HEK293 (cell line): ENCODE measurements at regions not wholly inside any gene's neighbourhood (a gene's known extent, or its start where the extent isn't known, plus 50 kb on each side); places are given as distances from the start of the nearest gene placed in this dataset.

Experiments used
- CTCF ChIA-PET: fragments of 350-600 bp; formaldehyde crosslinking; extraction: SDS; loops from one replicate; lab custom pipeline; 2021; ENCODE audit warnings: antibody characterized with exemption; lab: Yijun Ruan, JAX
- POLR2A ChIA-PET: fragments of 300-600 bp; formaldehyde crosslinking; extraction: SDS; loops from one replicate; lab custom pipeline; 2020; ENCODE audit warnings: antibody characterized with exemption, inconsistent platforms; lab: Yijun Ruan, JAX
- H3K27ac ChIP-seq: fragments of 200-500 bp; sonication (Bioruptor generic); 2 replicates; pipeline ENCODE4 v1.5.1; 2014; ENCODE audit warnings: low read depth, low read length, control low read depth, inconsistent platforms; ENCODE audit errors: extremely low read depth
- H3K36me3 ChIP-seq, 2 experiments: fragments of 200-500 bp in 1 of 2; sonication (Bioruptor generic) in 1 of 2; 1 replicate in 1 of 2; 2 replicates in 1 of 2; pipeline ENCODE4 v1.5.1; 2014 to 2017; ENCODE audit warnings: inconsistent platforms in 2 of 2, low read length in 2 of 2; ENCODE audit not compliant: control insufficient read depth in 2 of 2, insufficient read depth in 1 of 2
- H3K4me1 ChIP-seq: fragments of 200-500 bp; sonication (Bioruptor generic); 2 replicates; pipeline ENCODE4 v1.5.1; 2014; ENCODE audit warnings: mild to moderate bottlenecking, low read length, inconsistent platforms; ENCODE audit not compliant: control insufficient read depth, insufficient read depth
- H3K4me3 ChIP-seq: 2 replicates; pipeline ENCODE4 v1.5.1; 2011; ENCODE audit warnings: low read depth, mild to moderate bottlenecking, control low read depth, low read length, moderate library complexity
- H3K9me3 ChIP-seq: fragments of 200-500 bp; sonication (Bioruptor generic); 2 replicates; pipeline ENCODE4 v1.5.1; 2014; ENCODE audit warnings: low read depth, low read length, inconsistent platforms; ENCODE audit not compliant: control insufficient read depth, insufficient read depth
- BCL11A ChIP-seq: fragments of 450-650 bp; formaldehyde crosslinking; IDR thresholded peaks from 2 replicates; pipeline ENCODE4 v1.5.1; 2016; ENCODE audit warnings: low read depth, missing biosample characterization, missing genetic modification characterization
- KLF16 ChIP-seq: fragments of 450-650 bp; formaldehyde crosslinking; IDR thresholded peaks from 2 replicates; pipeline ENCODE4 v1.5.1; 2017; ENCODE audit warnings: missing biosample characterization, missing genetic modification characterization
- SCRT1 ChIP-seq: fragments of 450-650 bp; formaldehyde crosslinking; IDR thresholded peaks from 2 replicates; pipeline ENCODE4 v1.5.1; 2016; ENCODE audit warnings: missing biosample characterization, missing genetic modification characterization, borderline replicate concordance
- SP2 ChIP-seq: fragments of 450-650 bp; formaldehyde crosslinking; IDR thresholded peaks from 2 replicates; pipeline ENCODE4 v1.5.1; 2016; ENCODE audit warnings: missing biosample characterization, missing genetic modification characterization
- SP7 ChIP-seq: fragments of 450-650 bp; formaldehyde crosslinking; IDR thresholded peaks from 2 replicates; pipeline ENCODE4 v1.5.1; 2016; ENCODE audit warnings: missing biosample characterization, missing genetic modification characterization
- ZBTB8A ChIP-seq: fragments of 450-650 bp; formaldehyde crosslinking; IDR thresholded peaks from 2 replicates; pipeline ENCODE4 v1.5.1; 2016; ENCODE audit warnings: missing biosample characterization, missing genetic modification characterization
- ZNF175 ChIP-seq: fragments of 450-650 bp; formaldehyde crosslinking; IDR thresholded peaks from 2 replicates; pipeline ENCODE4 v1.5.1; 2016; ENCODE audit warnings: missing biosample characterization, missing genetic modification characterization
- ZNF221 ChIP-seq: fragments of 450-650 bp; formaldehyde crosslinking; IDR thresholded peaks from 2 replicates; pipeline ENCODE4 v1.5.1; 2017; ENCODE audit warnings: missing biosample characterization, missing genetic modification characterization, borderline replicate concordance
- ZNF223 ChIP-seq: fragments of 450-650 bp; formaldehyde crosslinking; IDR thresholded peaks from 2 replicates; pipeline ENCODE4 v1.5.1; 2016; ENCODE audit warnings: missing biosample characterization, missing genetic modification characterization
- ZNF274 ChIP-seq, 2 experiments: fragments of 200-500 bp in 1 of 2; fragments of 450-650 bp in 1 of 2; sonication (Bioruptor generic) in 1 of 2; formaldehyde crosslinking in 1 of 2; IDR thresholded peaks; 2 replicates each; pipeline versions ENCODE4 v1.5.1 to v1.6.1; 2014 to 2016; ENCODE audit warnings: borderline replicate concordance in 1 of 2, inconsistent platforms in 1 of 2, low read length in 1 of 2, missing biosample characterization in 1 of 2, missing genetic modification characterization in 1 of 2
- ZNF335 ChIP-seq: fragments of 450-650 bp; formaldehyde crosslinking; conservative IDR thresholded peaks from 2 replicates; pipeline ENCODE4 v1.5.1; 2016; ENCODE audit warnings: missing biosample characterization, missing genetic modification characterization
- ZNF341 ChIP-seq: fragments of 450-650 bp; formaldehyde crosslinking; IDR thresholded peaks from 2 replicates; pipeline ENCODE4; 2016; ENCODE audit warnings: low read depth, missing biosample characterization, missing genetic modification characterization
- ZNF366 ChIP-seq: fragments of 450-650 bp; formaldehyde crosslinking; conservative IDR thresholded peaks from 2 replicates; pipeline ENCODE4 v1.5.1; 2016; ENCODE audit warnings: missing biosample characterization, missing genetic modification characterization
- ZNF391 ChIP-seq: fragments of 450-650 bp; formaldehyde crosslinking; IDR thresholded peaks from 2 replicates; pipeline ENCODE4 v1.5.1; 2016; ENCODE audit warnings: low read depth, missing biosample characterization, missing genetic modification characterization, borderline replicate concordance
- ZNF394 ChIP-seq: fragments of 450-650 bp; formaldehyde crosslinking; IDR thresholded peaks from 2 replicates; pipeline ENCODE4 v1.5.1; 2016; ENCODE audit warnings: missing biosample characterization, missing genetic modification characterization, mild to moderate bottlenecking, moderate library complexity, borderline replicate concordance
- ZNF561 ChIP-seq: fragments of 450-650 bp; IDR thresholded peaks from 2 replicates; pipeline ENCODE4 v1.5.1; 2018; ENCODE audit warnings: missing biosample characterization, missing genetic modification characterization, borderline replicate concordance
- ZNF621 ChIP-seq: fragments of 450-650 bp; formaldehyde crosslinking; IDR thresholded peaks from 2 replicates; pipeline ENCODE4 v1.5.1; 2017; ENCODE audit warnings: missing biosample characterization, missing genetic modification characterization
- ZNF623 ChIP-seq: fragments of 450-650 bp; formaldehyde crosslinking; IDR thresholded peaks from 2 replicates; pipeline ENCODE4 v1.5.1; 2016; ENCODE audit warnings: missing biosample characterization, missing genetic modification characterization
- ZNF624 ChIP-seq: fragments of 450-650 bp; formaldehyde crosslinking; IDR thresholded peaks from 2 replicates; pipeline ENCODE4 v1.5.1; 2017; ENCODE audit warnings: missing biosample characterization, missing genetic modification characterization
- ZNF629 ChIP-seq: fragments of 450-650 bp; formaldehyde crosslinking; IDR thresholded peaks from 2 replicates; pipeline ENCODE4 v1.5.1; 2017; ENCODE audit warnings: missing biosample characterization, missing genetic modification characterization
- ZNF660 ChIP-seq: fragments of 450-650 bp; IDR thresholded peaks from 2 replicates; pipeline ENCODE4 v1.5.1; 2018; ENCODE audit warnings: missing biosample characterization, mild to moderate bottlenecking, missing genetic modification characterization
- TF ChIP-seq, protein P1 (sequence below): fragments of 450-650 bp; formaldehyde crosslinking; conservative IDR thresholded peaks from 2 replicates; pipeline ENCODE4 v1.5.1; 2016; ENCODE audit warnings: low read depth, missing biosample characterization, missing genetic modification characterization
- TF ChIP-seq, protein P2 (sequence below): fragments of 450-650 bp; formaldehyde crosslinking; IDR thresholded peaks from 2 replicates; pipeline ENCODE4 v1.5.1; 2017; ENCODE audit warnings: missing biosample characterization, mild to moderate bottlenecking, missing genetic modification characterization, moderate library complexity

DNA sequence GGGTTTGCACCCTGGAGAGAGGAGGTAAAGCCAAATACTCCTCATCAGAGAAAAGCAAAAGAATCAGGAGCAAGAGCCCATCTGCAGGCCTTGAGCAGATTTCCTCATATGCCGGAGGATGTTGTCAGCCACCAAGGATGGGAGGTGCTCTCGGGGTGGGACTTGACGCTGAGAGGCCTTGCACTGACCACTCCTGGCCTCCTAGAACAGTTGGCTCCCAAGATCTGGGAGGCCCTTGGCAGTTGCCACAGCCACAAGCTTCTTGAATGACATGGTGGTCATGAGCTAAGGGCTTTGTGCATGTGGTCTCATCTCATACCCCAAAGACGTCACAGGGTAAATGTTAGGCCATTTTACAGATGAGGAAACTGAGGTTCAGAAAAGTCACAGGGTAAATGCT is 75.2 kb upstream of the PMEPA1 start:
- ChIA-PET POLR2A (no interaction called here), CTCF (interaction anchor here (0.7 kb wide), 1 partner anchor 9 kb away, joined by 3 read pairs; no protein-coding TSS in a partner anchor)
- no peak for TF ChIP-seq KLF16 (tag by site-specific recombination)
- Histone ChIP-seq H3K27ac (no peak overlapping the region), H3K4me3 (no peak overlapping the region), H3K4me1 (no peaks in the 10 kb centered on the region), H3K9me3 (no peaks in the 10 kb centered on the region), H3K36me3 (no peaks in the 10 kb centered on the region)

DNA sequence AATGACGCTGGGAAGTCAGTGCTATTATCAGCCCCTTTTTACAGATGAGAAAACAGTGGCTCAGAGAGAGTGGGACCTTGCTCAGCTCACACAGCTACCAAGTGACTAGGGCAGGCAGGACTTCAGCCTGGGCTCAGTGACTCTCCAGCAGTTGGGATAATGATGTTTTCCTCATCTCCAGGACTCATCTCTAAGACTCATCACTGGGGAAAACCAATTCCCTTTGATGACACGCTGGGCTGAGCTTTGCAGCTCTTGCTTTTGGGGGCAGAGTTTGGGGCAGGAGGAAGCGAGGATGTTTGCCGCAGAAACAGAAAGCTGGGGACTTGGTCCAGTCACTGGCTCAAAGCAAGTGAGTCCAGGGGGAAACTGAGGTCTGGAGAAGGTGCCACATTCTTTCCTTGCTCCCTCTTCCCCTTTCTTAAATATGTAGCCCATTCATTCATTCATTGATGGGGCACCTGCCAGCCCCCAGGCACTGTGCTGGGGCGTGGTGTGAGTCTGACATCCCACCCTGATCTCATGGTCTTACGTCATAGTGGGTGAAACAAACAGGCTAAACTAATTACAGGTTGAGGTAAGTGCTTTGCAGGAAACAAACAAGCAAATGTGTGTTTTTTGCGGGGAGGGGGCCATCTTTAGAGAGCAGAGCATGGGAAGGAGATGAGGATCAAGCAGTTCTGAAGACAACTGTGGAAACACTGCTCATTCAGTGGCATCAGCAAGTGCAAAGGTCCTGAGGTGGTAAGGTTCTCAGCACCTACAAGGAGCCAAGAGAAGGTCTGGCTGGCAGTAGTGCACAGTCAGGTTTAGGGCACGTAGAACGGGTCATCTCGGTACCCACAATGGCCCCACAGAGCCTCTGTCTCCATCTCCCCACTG is 74.4 kb upstream of the PMEPA1 start:
- no peak overlapping the region for H3K27ac ChIP-seq
- CTCF ChIA-PET = no interaction called here
- H3K36me3 ChIP-seq = no peaks in the 10 kb centered on the region
- no peaks in the 10 kb centered on the region for H3K9me3 ChIP-seq
- TF ChIP-seq SP7 (0 out of 2 replicates have a peak, but pooled peaks have one; percentile 30), ZNF623 (tag by site-specific recombination) (peak; percentile 76), SP2 (tag by site-specific recombination) (no peak)
- TF ChIP-seq, all 188 proteins: peak for 2
- H3K4me1 ChIP-seq = no peaks in the 10 kb centered on the region
- POLR2A ChIA-PET = no interaction called here
- no peak overlapping the region for H3K4me3 ChIP-seq

DNA sequence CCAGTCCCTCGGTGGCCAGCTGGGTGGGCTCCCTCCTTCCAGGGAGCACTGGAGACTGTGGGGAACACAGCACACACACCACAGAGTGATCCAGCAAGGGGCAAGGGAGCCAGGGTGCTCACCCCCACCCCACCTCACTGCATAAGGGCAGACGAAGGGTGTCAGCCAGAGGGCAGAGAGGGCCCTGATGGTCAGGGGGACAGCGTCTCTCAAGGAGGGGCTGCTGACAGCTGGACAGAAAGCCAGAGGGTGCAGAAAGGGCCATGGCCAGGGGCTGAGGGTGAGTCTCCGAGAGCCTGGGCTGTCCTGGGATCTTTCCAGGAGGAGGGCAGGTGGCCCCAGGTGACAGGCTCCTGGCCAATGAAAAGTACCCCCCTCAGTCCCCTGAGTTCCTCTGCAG is 73.4 kb upstream of the PMEPA1 start:
- Histone ChIP-seq H3K9me3 (no peaks in the 10 kb centered on the region), H3K4me1 (no peaks in the 10 kb centered on the region), H3K27ac (no peak overlapping the region), H3K36me3 (no peaks in the 10 kb centered on the region), H3K4me3 (no peak overlapping the region)
- POLR2A ChIA-PET = no interaction called here
- CTCF ChIA-PET = no interaction called here
- TF ChIP-seq ZNF335 (no peak), ZNF223 (tag by site-specific recombination) (no peak), ZBTB8A (no peak), ZNF274 (IDR thresholded peaks at IDR 0.05; ENCODE audit: low read length) (no peak), ZNF274 (tag by site-specific recombination; IDR thresholded peaks at IDR 0.05; ENCODE audit: borderline replicate concordance) (no peak), ZNF366 (tag by site-specific recombination) (no peak), BCL11A (tag by site-specific recombination) (no peak), ZNF175 (tag by site-specific recombination) (no peak), ZNF341 (tag by site-specific recombination) (no peak), ZNF660 (no peak), ZNF391 (tag by site-specific recombination) (no peak), ZNF629 (no peak), ZNF624 (tag by site-specific recombination) (no peak), SCRT1 (tag by site-specific recombination) (no peak), ZNF221 (tag by site-specific recombination) (no peak), ZNF394 (no peak), ZNF621 (tag by site-specific recombination) (no peak), ZNF561 (tag by site-specific recombination) (no peak)
- TF ChIP-seq, protein P1, sequence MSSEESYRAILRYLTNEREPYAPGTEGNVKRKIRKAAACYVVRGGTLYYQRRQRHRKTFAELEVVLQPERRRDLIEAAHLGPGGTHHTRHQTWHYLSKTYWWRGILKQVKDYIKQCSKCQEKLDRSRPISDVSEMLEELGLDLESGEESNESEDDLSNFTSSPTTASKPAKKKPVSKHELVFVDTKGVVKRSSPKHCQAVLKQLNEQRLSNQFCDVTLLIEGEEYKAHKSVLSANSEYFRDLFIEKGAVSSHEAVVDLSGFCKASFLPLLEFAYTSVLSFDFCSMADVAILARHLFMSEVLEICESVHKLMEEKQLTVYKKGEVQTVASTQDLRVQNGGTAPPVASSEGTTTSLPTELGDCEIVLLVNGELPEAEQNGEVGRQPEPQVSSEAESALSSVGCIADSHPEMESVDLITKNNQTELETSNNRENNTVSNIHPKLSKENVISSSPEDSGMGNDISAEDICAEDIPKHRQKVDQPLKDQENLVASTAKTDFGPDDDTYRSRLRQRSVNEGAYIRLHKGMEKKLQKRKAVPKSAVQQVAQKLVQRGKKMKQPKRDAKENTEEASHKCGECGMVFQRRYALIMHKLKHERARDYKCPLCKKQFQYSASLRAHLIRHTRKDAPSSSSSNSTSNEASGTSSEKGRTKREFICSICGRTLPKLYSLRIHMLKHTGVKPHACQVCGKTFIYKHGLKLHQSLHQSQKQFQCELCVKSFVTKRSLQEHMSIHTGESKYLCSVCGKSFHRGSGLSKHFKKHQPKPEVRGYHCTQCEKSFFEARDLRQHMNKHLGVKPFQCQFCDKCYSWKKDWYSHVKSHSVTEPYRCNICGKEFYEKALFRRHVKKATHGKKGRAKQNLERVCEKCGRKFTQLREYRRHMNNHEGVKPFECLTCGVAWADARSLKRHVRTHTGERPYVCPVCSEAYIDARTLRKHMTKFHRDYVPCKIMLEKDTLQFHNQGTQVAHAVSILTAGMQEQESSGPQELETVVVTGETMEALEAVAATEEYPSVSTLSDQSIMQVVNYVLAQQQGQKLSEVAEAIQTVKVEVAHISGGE (tag by site-specific recombination) = no peak
- TF ChIP-seq, protein P2, sequence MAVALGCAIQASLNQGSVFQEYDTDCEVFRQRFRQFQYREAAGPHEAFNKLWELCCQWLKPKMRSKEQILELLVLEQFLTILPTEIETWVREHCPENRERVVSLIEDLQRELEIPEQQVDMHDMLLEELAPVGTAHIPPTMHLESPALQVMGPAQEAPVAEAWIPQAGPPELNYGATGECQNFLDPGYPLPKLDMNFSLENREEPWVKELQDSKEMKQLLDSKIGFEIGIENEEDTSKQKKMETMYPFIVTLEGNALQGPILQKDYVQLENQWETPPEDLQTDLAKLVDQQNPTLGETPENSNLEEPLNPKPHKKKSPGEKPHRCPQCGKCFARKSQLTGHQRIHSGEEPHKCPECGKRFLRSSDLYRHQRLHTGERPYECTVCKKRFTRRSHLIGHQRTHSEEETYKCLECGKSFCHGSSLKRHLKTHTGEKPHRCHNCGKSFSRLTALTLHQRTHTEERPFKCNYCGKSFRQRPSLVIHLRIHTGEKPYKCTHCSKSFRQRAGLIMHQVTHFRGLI (tag by site-specific recombination) = no peak
